GM12875 (cell line): ENCODE measurements at regions not wholly inside any gene's neighbourhood (a gene's known extent, or its start where the extent isn't known, plus 50 kb on each side); places are given as distances from the start of the nearest gene placed in this dataset.

Experiments
- H3K4me3 ChIP-seq: one replicate; pipeline ENCODE4 v1.5.1; 2011; ENCODE audit warnings: low read depth, low read length, control low read depth
- CTCF ChIP-seq: IDR thresholded peaks from 2 replicates; pipeline ENCODE4 v1.5.1; 2011; ENCODE audit warnings: low read depth, mild to moderate bottlenecking, control low read depth, inconsistent platforms, low read length, moderate library complexity, borderline replicate concordance; ENCODE audit not compliant: insufficient read depth

DNA sequence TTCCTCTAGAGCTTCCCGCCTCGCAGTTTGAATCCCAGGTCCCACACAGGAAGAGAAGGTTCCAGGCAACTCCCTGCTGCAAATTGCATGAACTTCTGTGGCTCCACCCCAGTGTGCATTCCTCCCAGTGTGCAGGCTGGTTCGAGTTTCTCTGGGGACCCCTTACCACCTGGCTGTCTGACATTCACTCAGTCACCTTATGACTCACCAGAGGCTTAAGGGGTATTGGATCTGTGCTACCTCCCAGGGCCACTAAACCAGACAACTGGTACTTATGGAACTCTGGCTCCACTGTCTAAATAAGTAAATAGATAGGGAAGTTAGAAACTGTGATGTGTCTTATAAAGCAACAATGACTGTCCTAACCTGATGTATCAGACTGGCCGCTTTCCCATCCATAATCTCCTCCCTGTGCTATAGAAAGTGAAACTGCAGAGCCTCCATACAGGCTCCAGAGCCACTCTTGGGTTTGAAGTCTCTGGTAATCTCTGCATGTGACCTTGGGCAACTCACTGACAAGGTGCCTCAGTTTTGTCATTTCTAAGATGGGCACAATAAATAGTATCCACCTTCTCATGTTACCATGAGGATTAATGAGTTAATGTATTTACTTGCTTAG, 720.6 kb downstream of the SEMA5A start:
- TF ChIP-seq CTCF: no peak
- H3K4me3 ChIP-seq: no peak overlapping the region

DNA sequence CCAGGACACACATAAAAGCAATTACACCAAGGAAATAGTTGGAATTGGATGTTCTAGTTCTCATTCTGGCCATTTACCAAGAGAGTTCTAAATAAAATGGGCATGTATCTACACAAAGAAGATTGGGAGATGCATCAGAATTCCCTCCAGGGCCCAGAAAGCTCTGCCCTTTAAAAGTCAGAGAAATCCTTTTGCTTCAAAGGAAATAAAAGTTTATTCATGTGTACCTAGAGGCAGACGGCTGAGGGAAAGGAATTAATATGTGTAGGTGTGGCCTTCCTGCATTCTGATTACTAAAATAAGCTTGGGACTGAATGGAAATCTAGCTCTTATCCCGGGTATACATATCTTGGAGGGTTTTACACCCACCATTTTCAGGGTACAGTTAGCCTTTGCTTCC, 719.4 kb downstream of the SEMA5A start:
- no peak overlapping the region for H3K4me3 ChIP-seq
- TF ChIP-seq CTCF: no peak

GRCh38 chr5:8827696-8828095, 718.2 kb downstream of the SEMA5A start:
- TF ChIP-seq CTCF: no peak

DNA sequence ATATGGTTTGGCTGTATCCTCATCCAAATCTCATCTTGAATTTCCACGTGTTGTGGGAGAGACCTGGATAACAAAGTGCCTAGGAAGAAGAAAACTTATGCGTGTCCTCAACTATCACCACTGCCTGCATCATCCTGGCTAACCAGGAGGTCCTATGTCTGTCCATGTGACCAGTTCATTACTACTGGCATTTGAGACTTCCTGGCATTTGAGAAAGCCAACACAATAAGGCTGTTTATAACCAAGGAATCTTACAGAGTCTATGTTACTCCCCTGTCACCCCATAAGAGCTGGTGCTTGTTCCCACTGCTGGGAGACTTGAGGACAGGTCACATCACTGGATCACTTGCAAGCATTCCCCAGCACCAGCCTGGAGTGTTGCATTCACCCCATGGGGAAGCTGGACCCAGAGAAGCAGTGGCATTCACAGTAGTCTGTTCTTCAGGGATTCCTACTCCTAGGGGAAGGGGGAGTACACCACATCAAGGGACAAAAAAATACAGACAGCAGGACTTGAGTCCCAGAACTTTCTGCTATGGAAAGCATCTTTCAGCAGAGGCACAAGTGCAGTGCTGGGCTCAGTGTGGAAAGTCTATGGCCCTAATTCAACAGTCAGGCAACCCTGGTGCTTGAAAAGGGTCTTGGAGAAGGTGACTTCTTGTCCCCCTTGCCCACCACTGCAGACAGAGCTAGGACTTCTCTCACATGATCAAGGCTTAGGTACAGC, 717.1 kb downstream of the SEMA5A start:
- TF ChIP-seq CTCF: no peak

More at GRCh38 chr5:8827696-8828095, 718.2 kb downstream of the SEMA5A start:
- H3K4me3 ChIP-seq: no peak overlapping the region

DNA sequence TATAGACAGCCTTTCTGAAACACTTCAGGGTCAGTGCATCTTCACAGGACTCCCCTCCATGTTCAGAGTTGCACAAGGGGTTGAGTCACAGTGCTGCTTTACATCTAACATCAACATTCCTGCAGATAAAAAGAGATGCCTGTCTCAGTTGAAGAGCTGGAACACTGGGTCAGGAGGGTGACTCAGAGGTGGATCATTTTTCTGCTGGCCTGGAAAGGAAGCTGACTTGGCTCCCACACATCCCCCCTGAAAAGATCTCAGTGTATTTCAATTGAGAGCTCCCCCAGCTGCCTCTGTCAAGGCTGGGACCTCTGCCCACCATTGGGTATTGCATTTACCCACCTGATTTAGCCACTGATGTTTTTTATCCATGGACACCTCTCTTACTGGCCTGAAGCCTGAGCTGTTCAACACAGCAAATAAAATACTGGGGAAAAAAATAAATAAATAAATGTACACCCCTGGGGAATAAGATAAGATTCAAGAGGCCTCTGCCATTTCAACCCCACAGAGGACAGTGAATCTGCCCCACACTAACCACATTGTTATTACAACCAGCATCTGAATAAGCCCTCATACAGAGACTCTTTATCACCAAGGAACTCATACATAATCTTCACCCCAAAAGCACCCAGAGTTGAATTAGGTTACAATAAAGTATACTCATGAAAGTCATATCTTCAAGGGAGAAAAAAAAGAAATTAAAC, 716.4 kb downstream of the SEMA5A start:
- no peak overlapping the region for H3K4me3 ChIP-seq
- TF ChIP-seq CTCF: no peak

More for the DNA sequence above, 717.1 kb downstream of the SEMA5A start:
- H3K4me3 ChIP-seq: no peak overlapping the region

DNA sequence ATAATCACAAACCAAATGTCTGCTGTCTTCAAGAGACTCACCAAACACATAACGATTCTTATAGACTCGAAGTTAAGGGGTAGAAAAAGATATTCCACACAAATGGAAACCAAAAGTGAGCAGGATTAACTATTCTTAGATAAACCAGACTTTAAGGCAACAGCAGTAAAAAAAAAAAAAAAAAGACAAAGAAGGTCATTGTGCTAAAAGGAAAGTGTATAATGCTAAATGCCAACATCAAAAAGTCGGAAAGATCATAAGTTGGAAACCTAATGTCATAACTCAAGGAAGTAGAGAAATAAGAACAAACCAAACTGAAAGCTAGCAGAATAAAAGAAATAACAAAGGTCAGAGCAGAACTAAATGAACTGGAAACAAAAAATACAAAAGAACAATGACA, 714.6 kb downstream of the SEMA5A start:
- no peak for TF ChIP-seq CTCF
- no peak overlapping the region for H3K4me3 ChIP-seq
